SK-N-DZ (cell line): ENCODE measurements at regions not wholly inside any gene's neighbourhood (a gene's known extent, or its start where the extent isn't known, plus 50 kb on each side); places are given as distances from the start of the nearest gene placed in this dataset.
"Not testable (repeated sequence)": the region's sequence is repeated elsewhere in the genome, so short reads cannot be mapped to it uniquely, and the experiment has no call there.

Experiments used
- DNase-seq: peaks from one replicate; pipeline ENCODE4 v3.0.0-alpha.2; 2015; ENCODE audit warnings: low spot score

DNA sequence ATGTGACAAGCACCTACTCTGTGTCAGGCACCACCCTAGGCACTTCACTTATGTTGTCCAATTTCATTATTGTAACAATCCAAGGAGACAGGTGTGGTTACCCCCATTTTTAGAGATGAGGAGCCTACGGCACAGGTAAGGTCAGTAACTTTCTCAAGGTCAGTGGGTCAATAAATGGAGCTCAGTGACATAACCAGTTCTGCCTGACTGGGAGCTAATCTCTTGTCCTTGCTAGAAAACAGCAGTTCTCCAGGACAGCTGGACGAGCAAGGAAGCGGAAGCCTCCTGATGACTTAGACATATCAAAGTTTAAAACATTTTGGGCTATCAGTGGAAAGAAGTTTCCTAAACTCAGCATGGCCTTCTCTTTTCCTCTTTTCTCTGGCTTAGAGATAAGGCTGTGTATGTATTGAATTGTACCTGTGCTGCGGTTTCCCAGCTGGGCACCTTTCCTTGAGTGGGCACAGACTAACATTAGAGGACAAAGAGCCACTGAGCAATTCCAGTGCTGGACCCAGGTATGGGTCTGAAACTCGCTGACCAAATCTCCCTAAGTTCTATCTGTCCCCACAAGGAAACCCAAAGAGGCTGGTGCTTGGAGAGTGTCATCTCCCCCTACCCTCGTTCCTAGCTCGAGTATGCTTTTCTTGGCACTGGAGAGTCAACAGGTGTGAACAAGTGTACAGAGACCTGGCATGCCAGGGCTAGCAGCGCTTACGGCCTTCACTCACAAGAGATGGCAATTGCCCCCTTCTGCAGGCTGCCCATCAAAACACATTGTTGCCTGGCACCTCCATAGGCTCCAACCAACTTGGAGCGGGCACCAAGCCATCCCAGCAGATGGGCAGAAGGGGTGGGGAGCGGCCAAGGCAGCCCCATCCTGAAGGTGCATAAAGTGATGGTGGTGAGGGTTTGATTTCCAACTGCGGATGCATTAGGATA, 456.1 kb upstream of the PROX1 start:
- no peak for DNase-seq

DNA sequence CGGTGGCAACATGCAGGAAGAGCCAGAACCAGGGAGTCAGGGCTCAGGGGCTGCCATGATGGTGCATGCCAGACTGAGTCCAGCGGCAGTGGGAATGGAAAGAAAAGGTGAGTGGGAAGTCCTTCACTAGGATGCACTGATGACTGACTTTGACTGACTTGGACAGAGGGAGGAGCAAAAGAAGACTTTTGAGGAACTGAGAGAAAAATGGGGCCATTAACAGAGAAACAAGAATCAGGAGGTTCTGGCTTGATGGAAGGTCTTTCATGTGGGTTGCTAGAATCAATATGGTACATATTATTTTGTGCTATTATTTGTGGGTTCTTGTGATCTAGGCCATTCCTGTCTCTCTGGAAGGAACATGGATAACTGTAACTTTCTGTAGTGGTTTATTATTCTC, 454.6 kb upstream of the PROX1 start:
- DNase-seq, result no peak

DNA sequence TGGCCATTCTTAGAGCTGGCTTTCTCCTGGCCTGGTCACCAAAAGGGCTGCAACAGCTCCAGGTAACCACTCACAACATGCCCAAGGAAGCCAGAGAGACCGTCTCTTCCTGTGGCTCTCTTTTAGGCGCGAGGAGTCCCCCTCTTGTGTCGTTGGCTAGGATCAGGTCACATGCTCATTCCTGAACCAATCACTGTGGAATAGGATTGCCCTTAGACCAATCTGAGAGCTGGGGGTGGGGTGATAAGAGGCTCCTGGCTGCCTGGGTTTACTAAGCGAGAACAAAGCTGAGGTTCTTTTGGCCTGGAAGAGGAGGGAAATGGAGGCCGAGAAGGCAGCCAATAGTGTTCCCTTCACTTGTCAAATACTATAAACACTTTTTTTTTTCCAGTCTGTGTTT, 452.1 kb upstream of the PROX1 start:
- no peak for DNase-seq

DNA sequence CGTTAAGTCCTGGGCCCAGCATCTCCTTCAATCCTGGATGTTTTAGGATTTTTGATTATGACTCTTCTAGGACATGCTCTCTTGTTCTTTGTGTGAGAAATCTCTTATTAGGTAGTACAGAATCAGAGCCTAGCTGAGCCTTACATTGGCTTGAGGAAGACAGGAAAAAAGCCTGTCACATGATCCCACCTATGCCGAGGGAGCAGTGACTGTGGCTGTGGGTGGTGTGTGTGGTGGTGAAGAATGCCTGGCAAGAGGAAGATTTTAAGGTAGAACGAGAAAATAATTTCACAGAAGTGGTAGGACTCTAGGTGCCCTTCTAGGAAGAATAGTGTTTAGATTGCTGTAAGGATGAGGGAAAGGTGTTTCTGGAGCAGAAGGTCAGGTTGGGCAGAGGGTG, 449.5 kb upstream of the PROX1 start:
- no peak for DNase-seq

DNA sequence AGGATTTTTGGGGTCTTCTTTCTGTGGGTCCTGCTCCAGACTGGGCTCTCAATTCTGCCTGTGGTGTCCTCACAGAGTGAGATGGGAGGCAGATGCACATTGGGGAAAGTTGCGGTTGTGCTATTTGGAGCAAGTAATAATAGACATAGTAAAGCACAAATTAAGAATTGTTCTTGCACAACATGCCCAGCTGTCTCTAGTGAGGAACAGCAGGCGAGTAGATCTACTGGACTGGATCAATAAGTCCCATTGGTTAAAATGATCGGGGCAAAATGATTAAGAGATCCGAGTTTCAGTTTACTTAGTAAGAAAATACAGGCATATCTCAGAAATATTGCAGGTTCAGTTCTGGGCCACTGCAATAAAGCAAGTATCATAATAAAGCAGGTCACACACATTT, 448.3 kb upstream of the PROX1 start:
- DNase-seq, result no peak

DNA sequence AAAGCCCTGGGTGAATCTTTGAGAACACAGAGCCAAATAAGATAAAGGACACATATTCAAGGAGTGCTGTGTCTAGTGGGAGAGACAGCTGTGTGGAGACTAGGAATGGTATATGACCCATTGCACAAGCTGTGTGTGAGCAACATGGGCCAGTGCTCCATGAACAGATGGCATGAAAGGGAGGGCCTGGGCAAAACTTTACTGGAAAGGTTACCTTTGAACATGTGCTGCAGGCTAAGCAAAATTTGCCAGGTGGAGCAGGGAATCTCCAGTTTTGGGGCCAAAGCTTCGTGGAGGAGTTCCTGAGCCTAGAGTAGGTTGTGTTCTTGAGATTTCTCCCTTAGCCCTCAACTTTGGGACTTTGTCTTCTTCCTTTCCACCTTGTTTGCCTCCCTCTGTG, 446.1 kb upstream of the PROX1 start:
- no peak for DNase-seq

DNA sequence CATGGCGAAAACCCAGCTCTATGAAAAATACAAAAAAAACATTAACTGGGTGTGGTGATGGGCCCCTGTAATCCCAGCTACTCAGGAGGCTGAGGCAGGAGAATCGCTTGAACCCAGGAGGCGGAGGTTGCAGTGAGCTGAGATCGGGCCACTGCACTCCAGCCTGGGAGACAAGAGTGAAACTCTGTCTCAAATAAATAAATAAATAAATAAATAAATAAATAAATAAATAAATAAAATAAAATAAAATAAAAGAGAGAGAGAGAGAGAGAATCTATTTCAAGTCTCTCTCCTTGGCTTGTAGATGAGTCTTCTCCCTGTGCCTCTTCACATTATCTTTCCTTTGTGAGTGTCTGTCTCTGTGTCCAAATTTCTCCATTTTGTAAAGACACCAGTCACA, 442.6 kb upstream of the PROX1 start:
- DNase-seq, result not testable (repeated sequence)

DNA sequence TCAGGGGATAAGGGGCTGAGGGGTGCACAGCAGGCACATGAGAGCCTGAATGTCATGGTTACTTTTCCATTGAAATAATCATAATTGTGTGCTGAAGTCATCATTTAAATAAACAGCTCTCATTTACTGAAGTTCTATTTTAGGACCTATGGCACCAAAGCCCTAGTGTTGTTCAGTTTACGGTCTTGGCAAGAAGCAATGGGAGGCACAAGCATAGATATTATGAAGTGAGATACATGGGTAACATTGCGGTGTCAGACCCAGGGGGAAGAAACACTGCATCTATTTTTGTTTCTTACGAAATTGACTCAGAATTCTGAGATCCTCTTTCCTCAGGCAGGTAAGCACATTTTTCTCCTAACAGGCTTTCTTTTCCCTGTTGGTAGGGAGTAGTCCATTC, 437.8 kb upstream of the PROX1 start:
- DNase-seq, result no peak

DNA sequence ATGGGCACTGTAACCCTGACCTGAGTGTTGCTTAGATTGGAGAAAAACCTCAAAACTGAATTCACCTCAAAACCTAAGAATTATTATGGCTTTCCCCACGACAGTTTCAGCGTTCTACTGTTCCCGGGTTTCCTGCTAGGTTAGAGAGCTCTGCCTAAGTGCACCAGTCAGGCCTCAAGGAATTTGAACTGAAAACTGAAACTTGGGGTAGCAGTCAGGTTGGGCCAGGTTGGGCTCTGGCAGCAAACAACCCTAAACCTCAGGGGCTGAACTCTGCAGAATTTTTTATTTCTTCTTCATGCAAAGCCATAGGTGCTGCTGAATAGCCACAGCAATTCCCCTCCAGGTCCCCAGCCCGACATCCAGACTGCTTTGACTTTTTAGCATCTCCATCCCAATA, 437.0 kb upstream of the PROX1 start:
- no peak for DNase-seq

DNA sequence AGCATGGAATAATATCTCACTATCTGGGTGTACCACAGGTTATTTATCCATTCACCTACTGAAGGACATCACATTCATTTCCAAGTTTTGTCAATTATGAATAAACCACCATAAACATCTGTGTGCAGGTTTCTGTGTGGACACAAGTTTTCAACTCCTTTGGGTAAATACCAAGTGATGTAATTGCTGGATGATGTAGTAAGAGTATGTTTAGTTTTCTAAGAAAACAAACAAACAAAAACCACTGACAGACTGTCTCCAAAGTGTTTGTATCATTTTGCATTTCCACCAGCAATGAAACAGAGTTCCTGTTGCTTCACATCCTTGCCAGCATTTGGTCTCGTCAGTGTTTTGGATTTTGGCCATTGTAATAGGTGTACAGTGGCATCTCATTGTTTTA, 435.7 kb upstream of the PROX1 start:
- no peak for DNase-seq

DNA sequence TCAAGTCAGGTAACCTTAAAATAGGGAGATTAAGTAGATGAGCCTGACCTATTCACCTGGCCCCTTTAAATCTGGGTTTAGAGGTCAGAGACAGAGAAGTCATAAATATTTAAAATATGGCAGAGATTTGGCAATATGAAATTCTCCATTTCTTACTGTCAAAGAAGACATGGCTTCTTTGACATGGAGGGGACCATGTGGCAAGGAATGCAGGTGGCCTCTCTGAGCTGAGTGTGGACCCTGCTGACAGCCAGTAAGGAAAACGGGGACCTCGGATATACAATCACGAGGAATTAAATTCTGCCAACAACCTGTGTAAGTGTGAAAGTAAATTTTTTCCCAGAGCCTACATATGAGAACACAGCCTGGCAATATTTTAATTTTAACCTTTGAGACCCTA, 427.5 kb upstream of the PROX1 start:
- DNase-seq, result no peak

DNA sequence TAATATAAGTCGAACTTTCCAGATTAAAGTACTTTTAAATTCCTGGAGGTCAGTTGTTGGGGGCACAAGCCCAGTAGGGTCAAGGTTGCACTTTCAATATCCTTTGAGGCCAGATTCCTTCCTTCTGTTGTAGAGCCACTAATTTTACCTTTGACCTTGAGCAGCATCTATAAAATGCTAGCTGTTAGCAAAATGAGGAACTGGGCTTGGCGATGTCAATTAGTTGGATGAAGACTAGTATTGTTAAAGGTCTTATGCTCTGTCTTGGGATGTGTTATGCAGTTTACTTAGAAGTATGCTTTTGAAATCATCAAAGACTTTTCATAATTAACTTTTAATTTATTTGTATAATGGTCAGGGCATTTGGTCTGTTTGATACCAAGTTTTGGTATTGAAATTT, 425.9 kb upstream of the PROX1 start:
- DNase-seq, result no peak

DNA sequence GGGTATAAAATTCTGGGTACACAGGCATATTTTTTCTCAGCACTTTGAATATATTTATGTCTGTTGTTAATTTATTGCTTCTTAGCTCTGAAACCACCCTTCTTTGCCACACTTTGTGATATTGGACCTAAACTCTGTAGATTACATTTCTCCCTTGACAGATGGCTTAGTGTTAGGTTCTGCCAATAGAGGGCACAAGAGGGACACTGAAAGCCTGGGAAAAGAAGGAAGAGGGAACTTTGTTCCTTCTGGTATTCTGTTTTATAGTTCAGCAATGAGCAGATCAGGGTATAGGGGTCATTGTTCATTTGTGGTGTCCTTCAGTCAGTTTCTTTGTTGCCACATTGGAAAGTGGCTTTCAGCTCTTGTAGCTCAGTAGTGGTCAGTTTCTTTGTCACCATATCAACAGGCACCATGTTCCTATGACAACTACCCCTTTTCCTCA, 423.5 kb upstream of the PROX1 start:
- no peak for DNase-seq

DNA sequence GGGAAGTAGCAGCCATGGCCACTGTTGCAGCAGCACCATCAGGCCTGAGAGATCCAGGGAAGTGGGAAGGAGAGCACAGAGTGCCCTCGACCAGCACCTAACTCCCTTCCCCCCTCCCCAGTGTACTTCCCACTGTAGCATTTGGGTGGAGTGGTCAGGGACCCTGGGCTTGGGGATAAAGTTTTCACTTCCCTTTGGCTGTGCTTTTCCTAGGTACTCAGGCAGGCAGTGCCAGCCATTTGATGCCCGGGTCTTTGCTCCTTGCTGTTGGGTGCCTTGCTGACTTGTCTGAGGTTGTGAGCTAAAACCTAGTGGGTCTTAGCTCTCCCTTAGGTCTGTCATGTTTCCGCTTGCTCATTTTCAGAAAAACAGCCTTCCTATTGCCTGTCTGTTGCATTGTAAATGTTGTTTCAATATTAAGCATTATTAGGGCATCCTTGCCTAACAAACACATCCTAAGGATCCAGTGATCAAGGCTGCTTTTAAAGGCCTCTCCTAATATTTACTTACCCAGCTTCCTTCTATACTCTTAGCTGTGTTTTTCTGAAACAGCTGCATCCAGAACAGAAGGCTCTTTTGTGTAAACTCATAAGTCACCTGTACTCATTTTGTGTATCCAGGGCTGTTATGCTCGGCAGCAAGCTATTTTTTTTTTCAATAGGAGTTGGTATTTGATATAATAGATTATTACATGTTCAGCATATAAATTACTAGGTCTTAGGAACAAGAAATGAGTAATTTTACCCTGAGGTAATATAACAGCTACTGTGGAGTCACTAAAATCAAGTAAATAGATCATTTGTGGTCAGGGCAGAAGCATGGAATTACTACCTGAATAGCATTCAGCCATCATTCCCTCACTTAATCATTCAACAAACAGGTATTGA, 418.6 kb upstream of the PROX1 start:
- DNase-seq, result no peak

DNA sequence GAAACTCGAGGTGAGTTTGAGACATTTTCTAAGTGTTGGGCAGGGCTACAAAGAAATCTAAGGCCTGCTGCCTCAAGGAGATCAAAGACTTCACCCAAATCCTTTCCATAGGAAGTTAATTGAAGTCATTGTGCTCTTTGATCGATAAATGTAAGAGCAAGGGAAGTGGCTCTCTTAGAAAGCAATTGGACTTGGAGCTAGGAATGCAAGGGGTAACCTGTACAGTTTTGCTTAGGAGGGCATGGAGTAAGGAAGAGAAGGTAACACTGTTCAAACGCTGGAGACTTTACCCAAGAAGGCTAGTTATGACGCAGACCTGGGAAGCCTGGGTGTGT, 418.0 kb upstream of the PROX1 start:
- DNase-seq, result no peak

DNA sequence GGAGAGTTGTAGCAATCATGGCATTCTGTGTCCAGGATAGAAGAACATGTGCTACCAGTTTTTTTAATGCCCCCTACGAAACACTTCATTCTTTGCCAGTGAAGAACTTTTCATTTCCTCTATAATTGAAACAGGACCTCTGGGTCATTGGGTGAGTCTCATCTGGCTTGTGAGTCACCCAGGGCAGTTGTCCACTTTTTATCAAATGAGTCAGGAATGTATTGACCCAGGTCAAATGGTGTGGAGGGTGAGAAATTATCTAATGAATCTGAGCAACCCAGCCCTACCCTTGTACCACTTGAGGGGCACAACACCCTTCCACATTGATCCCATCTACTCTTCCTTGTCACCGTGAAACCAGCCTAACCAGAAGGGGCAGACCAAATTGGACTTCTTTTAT, 417.3 kb upstream of the PROX1 start:
- DNase-seq, result no peak

DNA sequence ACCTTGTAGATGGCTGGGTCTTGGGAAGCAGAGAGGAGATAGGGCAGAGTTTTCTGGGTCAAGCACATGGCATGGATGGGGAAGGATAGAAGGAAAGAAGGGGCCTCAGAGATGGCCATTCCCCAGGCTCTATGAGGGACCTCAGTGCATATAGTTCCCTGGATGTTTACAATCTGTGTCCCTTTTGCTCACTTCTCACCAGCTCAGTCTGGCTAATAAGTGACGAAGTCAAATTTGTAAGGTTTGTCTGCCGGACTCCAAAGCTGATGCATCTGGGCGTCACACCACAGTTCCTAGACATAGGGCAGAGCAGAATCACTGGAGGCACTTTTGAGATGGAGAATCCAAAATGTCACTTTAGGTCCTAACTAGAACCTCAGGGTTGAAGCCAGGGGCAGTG, 416.4 kb upstream of the PROX1 start:
- DNase-seq, result no peak

DNA sequence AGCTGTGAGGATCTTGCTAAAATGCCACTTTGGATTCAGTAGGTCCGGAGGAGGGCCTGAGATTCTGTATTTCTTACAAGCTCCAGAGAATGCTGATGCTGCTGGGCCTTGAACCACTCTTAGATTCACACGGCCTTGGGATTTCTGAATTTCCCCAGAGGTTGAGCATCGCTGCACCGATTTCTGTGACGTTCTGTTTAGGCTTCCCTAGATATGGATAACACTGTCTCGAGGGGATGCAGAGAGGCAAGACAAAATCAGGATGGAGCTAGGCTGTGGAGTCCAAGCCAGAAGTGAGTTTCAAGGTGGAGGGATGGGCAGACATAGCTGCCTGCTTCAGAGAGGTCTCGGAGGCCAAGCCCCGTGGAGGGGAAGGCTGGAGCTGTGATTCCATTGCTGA, 415.9 kb upstream of the PROX1 start:
- DNase-seq, result no peak

DNA sequence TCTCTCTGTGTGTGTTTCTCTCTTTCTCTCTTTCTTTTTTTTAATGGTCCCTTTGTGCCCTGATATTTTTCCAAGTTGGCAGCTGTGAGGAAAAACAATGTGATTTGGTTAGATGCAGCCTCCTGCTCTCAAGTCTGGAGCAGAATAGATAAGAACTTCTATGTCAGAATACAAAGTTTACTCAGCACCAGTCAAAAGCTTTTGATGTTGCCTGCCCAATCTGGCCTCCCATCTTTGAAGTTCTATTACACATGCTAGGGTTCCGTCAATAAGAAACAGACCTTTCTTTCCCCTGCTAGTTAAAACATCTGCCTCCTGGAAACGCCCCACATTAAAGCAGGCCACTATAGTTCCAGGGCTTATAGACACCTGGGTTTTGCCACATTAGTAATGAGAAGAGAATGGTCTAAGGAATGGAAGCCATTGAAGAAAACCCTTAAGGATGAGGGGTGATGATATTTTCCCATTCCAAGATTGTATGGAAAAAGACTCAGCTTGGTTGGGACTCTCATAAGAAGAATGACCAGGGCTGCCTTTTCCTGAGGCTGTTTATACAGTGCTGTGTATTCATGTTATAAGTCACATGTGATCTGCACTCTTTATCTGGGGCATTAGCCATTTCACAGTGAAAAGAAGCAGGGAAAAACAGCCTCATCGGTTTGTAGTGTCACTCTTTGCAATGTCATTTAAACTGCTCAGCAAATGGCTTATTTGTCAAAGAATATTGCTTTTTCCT, 414.7 kb upstream of the PROX1 start:
- peak; percentile 42 for DNase-seq

DNA sequence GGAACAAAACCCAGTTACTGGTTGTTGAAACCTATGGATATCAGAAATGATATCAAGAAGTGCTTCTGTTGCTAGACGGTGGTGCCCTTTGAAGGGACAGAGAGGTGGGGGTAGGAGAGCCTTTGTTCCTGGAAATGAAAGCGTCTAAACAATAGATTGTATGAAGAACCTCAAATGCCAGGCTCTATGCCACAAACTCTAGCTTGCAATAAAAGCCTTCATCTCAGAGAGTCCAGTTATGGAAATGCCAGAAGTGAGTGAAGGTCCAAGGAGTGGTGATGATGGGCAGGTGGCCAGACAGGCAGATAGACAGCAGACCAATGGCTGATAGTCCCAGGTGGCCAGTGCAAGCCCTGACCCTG, 414.1 kb upstream of the PROX1 start:
- no peak for DNase-seq

DNA sequence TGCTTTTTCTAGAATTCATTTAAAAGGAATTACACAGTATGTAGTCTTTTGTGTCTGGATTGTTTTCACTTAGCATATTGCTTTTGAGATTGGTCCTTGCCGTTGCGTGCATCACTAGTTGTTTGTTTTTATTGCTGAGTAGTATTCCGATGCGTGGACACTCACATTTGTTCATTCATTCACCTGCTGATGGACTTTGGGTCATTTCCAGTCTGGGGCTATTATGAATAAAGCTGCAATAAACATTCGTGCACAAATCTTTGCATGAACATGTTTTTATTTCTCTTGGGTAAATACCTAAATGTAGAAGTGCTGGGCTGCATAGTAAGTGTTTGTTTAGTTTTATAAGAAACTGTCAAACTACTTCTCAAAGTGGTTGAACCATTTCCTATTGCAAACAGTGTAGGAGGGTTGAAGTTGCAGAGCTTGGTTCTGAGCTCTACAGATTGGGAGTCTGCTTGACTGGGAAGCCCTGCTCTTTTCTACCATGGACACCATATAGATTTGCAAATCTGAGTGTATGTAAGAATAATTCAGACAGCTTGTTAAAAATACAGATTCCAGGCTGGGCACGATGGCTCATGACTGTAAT, 404.7 kb upstream of the PROX1 start:
- DNase-seq, result no peak

DNA sequence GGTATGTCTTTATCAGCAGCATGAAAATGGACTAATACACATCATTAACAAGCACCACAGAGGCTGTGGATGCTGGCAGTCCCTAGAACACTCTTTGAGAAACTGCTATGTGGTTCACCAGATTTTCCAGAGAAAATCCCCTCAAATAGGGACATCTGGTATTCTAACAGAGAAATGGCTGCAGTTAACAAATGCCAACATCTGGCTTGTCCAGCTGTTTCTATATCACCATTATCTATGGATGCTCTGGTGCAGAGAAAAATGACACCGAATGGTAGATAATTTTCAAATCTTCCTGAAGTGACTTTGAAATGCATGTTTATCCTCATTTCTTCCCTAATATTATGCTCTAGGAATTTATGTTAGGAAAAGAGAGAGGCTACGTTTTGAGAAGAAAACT, 403.5 kb upstream of the PROX1 start:
- DNase-seq, result no peak
